Left cardiac atrium (tissue), 4 donors: ENCODE measurements at regions not wholly inside any gene's neighbourhood (a gene's known extent, or its start where the extent isn't known, plus 50 kb on each side); places are given as distances from the start of the nearest gene placed in this dataset.

Source experiments
- ATAC-seq, 2 donors: fragments of 200-7000 bp; cut with Tn5 transposase; one replicate each; pipeline ENCODE4 v1.9.1; 2020; ENCODE audit warnings: mild to moderate bottlenecking in 2 of 2, moderate library complexity in 2 of 2
- DNase-seq: peaks from one replicate; pipeline ENCODE4 v3.0.0-alpha.2; 2020
- intact Hi-C, 2 donors: fragments of 100-400 bp; cut with DNase I; formaldehyde crosslinking; loops; one replicate each; pipeline versions ENCODE4 v1.14.1 to v1.15.1; 2022 to 2023
- donor health status: DM: no; HTN: yes; CAD: no.
- donor health status: DM: no; HTN: yes; CAD: no; lungs with severe emphysema.
- donor health status: DM: yes; HTN: yes; CAD: no.
- donor health status: Dilated cardiomyopathy.

- intact Hi-C loops = no loop called here
- ATAC-seq (no peak), DNase-seq (no peak)
These were observed 307.8 kb downstream of the C11orf87 start for GRCh38 chr11:109729761-109730160.

DNA sequence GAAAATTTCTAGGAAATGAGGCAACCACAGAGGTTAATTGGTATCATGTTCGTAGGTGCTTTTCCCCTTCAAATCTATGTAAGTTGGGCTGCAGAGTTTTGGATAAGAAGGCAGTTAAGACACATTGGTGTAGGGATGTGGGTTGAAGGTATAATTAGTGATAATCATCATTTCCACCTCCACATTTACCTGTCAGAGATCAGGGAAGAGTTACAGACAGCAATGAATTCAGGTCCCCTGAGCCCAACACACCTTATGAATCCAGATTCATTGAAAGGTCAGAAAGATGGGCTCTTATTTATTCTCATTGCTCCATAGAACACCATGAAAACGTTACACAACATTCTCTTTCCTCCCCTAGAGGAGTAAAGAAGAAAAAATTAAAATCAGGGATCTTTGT is 308.7 kb downstream of the C11orf87 start:
- ATAC-seq = no peak
- no peak for DNase-seq
- intact Hi-C loops = no loop called here

DNA sequence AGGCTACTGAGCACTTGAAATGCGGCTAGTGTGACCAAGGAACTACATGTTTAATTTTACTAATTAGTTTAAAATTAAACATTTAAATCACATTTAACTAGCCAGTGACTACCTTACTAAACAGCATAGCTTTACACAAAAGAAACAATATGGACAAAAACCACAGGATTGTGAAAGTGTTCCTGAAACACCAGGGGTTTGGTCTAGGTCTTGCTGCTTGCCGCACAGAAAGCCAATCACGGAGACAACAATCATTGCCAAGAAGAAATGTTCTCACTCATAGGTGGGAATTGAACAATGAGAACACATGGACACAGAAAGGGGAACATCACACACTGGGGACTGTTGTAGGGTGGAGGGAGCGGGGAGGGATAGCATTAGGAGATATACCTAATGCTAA is 309.5 kb downstream of the C11orf87 start:
- no peak for ATAC-seq
- DNase-seq = no peak
- intact Hi-C loops = no loop called here

- no peak for ATAC-seq
- DNase-seq = no peak
- intact Hi-C loops = no loop called here
These were observed 311.3 kb downstream of the C11orf87 start for GRCh38 chr11:109733245-109733644.

- DNase-seq (no peak), ATAC-seq (no peak)
- intact Hi-C loops = no loop called here
These were observed 312.6 kb downstream of the C11orf87 start for GRCh38 chr11:109734566-109734965.

- DNase-seq = no peak
- no peak for ATAC-seq
- intact Hi-C loops = no loop called here
These were observed 313.1 kb downstream of the C11orf87 start for GRCh38 chr11:109735128-109735527.

GRCh38 chr11:109739379-109739778 is 317.4 kb downstream of the C11orf87 start:
- intact Hi-C loops = no loop called here
- DNase-seq (no peak), ATAC-seq (no peak)

- no peak for DNase-seq
- intact Hi-C loops = no loop called here
- ATAC-seq = no peak
These were observed 324.1 kb downstream of the C11orf87 start for GRCh38 chr11:109745996-109746625.

DNA sequence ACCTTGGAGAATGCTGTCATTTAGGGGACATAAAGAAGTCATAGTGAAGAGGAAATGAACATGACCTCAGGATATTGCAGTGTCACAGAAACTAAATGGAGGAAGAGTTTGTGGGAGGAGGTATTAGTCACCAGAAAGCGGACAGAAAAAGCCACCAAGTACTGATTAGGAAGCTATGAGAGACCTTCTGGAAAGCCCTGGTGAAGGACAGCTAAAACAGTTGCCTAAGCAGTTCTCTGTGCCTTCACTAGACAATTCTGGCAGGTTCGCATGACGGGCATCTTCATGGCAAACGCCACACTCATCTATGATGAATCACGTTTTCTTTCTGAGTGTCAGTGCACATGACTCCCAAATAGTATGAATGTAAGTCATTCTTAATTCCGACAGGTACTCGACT is 325.8 kb downstream of the C11orf87 start:
- no peak for DNase-seq
- intact Hi-C loops = no loop called here

GRCh38 chr11:109749476-109749875 is 327.5 kb downstream of the C11orf87 start:
- ATAC-seq (no peak), DNase-seq (no peak)
- intact Hi-C loops = no loop called here

More for the DNA sequence above, 325.8 kb downstream of the C11orf87 start:
- peak in 1 of 2 donors; percentile 70 for ATAC-seq

DNA sequence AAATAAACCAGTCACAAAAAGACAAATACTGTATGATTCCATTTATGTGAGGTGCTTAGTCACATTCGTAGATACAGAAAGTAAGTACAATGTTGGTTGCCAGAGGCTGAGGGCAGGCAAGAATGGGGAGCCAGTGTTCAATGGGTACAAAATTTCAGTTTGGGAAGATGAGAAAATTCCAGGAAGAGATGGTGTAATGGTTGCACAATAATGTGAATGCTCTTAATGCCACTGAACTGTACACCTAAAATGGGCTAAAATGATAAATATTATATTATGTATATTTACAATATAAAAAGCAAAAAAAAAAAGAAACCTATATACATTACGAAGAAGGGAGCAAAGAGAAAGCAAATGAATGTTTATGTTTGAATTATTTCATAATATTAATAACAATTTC is 329.0 kb downstream of the C11orf87 start:
- intact Hi-C loops = no loop called here
- ATAC-seq = no peak
- DNase-seq = no peak

DNA sequence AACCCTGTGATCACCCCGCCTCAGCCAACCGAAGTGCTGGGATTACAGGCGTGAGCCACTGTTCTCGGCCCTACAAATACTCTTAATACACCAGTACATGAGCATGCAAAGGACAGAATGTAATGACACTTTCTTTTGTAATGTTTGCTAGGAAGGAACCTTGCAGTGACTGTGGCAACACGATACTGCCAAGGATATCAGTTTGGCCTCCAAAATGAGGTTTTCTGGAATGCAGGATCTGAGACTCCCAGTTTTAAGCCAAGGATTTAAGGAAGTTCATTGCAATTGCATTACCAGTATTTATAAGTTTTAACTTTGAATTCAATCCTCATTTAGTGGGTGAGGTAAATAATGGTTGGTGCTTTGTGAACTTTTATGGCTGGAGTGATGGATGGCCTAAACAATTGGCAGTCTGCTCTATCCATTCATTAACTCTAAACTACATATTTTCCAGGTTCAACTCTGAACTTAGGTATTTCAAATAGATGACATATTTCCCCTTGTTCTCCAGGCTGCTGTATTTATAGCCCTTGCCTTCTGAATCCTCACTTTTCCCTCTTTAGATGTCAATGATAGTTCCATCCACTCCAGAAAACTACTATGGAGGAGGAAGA is 330.3 kb downstream of the C11orf87 start:
- intact Hi-C loops = no loop called here
- DNase-seq (no peak), ATAC-seq (no peak)

GRCh38 chr11:109756521-109756920 is 334.5 kb downstream of the C11orf87 start:
- DNase-seq (no peak), ATAC-seq (no peak)
- intact Hi-C loops = no loop called here

DNA sequence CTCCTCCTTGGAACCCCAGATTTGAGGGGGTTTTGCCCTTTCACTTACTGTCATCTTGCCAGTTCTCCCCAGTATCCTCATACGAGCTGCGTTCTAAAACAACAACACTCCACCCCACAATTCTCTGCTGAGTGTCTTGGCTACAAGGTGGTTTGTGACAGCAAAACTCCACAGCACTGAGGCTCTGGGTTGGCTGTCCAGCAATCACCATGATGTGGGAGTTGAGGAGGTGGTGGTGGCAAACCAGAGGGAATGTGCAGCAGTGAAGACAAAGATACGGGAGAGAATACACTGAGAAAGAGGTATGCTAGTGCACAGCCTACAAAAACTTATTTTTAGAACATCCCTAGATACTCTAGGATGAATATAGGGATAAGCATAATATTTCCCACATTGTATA is 335.0 kb downstream of the C11orf87 start:
- DNase-seq = no peak
- intact Hi-C loops = no loop called here
- ATAC-seq = no peak

DNA sequence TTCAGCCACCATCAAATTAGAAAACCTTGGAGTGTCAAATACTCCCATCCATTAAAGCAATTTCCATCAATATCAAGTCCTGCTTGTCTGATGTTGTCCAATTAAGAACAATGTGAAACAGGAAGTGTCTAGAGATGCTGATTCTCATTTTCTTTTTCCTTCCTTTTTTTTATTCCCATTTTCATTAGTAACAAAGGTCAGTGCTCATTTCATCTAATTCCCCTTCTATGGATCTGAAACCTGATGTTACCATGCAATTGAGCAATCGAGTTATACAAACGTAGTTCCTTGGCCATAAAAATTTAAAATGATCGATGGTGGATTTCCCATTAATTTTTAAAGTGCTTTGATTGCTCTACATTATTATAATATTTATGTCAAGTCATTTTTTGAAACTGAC is 330.6 kb upstream of the ZC3H12C start:
- ATAC-seq (no peak), DNase-seq (no peak)
- intact Hi-C loops = no loop called here

DNA sequence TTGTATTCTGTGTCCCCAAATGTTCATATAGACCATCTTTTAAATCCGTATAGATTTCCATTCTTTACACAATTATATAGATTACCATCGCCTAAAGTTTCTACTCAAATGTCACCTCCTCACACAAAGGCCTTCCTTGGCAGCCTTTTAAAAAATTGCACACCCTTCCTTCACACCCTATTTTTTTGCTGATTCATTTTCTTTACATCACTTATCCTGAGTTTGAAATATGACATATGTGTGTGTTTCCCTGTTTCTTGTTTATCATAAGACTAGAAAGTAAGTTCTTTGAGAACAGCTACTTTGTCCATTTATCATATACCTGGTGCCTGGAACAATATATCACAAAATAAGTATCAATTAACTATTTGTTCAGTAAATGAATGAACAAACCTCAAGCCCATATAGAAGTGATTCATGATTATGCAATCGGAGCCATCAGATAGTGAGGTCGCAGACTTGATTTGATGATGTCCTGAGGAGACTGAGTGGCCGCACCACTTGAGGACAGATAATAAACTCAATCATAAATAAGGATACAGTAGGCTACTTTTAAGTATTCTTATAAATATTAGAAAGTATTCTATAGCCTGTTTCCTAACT is 327.4 kb upstream of the ZC3H12C start:
- ATAC-seq = no peak
- intact Hi-C loops = no loop called here
- DNase-seq = no peak

DNA sequence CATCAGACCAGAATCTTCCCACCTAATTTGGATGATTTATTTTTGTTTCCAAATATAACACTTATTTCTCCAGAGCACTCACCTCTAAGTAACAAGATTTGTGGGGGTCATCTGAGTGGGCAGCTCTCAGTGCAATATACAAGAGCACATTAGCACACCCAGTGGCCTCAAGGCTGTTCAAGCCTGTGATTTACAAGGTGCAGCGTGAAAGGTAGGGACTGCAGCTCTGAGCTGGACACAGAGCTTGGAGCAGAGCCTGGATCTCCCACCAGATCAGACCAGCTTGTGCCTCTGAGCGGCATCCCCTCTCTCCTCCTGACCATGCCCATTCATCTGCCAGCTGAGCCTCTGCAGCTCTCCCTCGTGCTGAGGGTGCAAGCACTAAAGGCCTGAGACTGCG is 323.3 kb upstream of the ZC3H12C start:
- DNase-seq = no peak
- ATAC-seq = no peak
- intact Hi-C loops = no loop called here

DNA sequence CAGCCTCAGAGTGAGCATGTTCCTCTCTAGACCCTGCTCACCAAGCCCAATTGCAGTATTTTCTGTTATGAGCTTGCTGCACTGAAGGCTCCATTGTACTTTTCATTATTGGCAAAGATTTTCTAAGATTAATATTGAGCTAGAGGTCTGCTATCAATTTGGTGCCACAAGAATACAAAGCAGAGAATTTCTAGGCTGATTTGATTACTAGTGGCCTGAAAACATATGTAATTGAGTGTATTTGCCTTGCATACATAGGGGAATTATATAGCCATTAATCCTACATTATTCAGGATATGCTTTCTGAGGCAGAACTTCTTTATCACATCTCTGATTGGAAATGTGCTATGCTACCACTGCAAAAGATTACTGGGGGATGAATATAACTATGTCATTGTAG is 322.9 kb upstream of the ZC3H12C start:
- ATAC-seq (no peak), DNase-seq (no peak)
- intact Hi-C loops = no loop called here

DNA sequence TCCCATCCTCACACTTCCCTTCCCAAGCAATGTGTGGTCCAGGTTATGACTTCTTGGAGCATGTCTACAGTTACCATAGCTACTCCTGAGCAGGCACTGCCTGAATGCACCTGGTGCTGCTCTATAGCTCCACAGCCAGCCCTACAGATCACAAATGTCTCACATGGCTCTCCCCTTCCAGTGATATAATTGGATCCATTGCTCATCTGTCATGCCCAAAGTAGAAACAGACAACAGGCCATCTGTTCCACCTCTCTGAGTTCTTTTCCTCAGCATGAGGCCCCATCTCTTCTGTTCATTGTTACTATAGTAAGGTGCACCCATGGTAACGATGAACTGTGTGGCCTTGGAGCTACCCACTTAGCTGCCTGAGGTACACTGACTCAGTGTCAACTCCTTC is 320.3 kb upstream of the ZC3H12C start:
- ATAC-seq (no peak), DNase-seq (no peak)
- intact Hi-C loops = no loop called here

DNA sequence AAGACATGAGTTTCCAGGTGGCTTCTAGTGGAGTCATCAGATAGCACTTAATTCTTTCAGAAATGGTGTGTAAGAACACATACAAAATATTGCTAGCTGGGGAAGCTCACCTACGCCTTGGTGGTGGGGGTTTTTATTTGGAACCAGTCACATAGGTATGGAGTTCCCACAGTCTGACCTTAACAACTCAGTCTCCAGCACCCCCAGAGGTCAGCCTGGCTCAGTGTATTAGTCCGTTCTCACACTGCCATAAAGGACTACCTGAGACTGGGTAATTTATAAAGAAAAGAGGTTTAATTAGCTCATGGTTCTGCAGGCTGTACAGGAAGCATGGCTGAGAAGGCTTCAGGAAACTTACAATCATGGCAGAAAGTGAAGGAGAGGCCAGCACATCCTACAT is 317.5 kb upstream of the ZC3H12C start:
- ATAC-seq = no peak
- intact Hi-C loops = no loop called here
- no peak for DNase-seq

DNA sequence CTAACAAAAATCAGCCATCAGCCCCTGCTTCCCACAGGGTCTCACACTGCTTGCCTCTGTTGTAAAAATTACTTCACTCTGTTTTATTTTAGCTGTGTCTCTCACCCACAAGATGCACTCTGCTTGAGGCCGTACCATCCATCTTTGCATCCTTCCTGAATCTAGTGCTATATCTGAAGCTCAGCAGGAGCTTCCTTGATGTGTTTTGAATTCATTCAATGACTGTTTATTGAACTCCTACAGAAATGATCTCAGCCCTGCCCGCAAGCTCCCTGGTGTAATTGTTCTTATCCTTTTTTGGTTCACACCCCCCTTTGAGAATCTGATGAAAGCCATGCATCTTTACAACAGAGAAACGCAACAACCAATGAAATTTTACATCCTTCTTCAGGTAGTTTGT is 310.2 kb upstream of the ZC3H12C start:
- ATAC-seq (no peak), DNase-seq (no peak)
- intact Hi-C loops = no loop called here
